ENCODE measurements at regions not wholly inside any gene's neighbourhood (a gene's known extent, or its start where the extent isn't known, plus 50 kb on each side); places are given as distances from the start of the nearest gene placed in this dataset.
A peak's percentile ranks its signal among the peaks of the same experiment; 100 is the strongest.

DNA sequence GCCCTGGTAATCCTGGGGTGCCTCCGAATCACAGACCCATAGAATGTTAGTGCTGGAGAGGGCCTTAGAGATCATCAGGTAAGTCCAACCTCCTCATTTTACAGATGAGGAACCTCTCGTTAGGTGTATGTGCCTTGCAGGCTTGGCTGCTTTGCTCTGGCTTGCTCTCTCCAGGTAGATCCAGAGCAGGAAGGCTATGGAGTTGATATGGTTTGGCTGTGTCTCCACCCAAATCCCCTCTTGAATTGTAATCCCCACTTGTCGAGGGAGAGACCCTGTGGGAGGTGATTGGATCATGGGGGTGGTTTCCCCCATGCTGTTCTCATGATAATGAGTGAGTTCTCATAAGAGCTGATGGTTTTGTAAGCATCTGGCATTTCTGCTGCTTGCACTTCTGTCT, 186.0 kb upstream of the PLXNA2 start:
- H3K4me3 ChIP-seq (ENCODE audit: low read depth, low read length) = no peak overlapping the region
- no peak for DNase-seq (ENCODE audit: low read depth)
- TF ChIP-seq, protein P1, sequence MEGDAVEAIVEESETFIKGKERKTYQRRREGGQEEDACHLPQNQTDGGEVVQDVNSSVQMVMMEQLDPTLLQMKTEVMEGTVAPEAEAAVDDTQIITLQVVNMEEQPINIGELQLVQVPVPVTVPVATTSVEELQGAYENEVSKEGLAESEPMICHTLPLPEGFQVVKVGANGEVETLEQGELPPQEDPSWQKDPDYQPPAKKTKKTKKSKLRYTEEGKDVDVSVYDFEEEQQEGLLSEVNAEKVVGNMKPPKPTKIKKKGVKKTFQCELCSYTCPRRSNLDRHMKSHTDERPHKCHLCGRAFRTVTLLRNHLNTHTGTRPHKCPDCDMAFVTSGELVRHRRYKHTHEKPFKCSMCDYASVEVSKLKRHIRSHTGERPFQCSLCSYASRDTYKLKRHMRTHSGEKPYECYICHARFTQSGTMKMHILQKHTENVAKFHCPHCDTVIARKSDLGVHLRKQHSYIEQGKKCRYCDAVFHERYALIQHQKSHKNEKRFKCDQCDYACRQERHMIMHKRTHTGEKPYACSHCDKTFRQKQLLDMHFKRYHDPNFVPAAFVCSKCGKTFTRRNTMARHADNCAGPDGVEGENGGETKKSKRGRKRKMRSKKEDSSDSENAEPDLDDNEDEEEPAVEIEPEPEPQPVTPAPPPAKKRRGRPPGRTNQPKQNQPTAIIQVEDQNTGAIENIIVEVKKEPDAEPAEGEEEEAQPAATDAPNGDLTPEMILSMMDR (conservative IDR thresholded peaks at IDR 0.05; ENCODE audit: low read depth, low read length) = no peak

DNA sequence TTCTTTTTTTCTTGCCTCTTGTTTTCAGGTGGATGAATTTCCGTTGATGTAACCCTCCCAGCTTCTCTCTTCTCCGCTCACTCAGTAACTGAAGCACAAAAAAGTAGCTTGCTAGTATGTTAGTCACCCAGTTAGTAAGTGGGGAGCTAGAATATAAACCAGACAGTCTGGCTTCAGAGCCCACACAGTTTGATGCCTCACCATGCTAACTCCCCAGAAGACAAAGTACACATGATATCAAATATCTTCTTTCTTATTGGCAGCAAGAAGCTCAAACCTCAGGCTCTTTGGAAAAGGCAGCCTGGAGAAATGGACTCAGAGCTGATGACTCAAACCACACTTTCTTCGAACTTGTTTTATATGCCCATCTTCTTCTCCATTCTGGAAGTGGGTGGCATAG, 187.5 kb upstream of the PLXNA2 start:
- TF ChIP-seq, protein P1 (conservative IDR thresholded peaks at IDR 0.05; ENCODE audit: low read depth, low read length) = no peak
- peak; percentile 40 for DNase-seq (ENCODE audit: low read depth)

DNA sequence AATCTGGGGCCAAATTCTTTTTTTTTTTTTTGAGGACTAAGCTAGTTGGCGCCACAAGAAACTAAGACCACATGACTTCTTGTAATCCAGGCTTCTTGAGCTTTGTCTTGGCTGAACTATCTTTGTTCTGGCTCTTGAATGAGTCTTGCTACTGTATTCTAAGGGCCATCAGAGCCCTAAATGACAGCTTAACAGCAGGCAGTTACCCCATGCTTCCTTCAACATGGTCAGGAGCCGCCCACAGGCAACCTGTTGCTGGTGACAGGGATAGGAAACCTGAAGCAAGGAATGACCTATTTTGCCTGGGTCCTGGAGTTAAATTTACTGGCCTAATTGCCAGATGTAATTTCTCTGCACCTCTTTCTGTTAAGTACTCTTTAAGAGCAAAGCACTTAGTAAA, 188.2 kb upstream of the PLXNA2 start:
- TF ChIP-seq, protein P1 (conservative IDR thresholded peaks at IDR 0.05; ENCODE audit: low read depth, low read length) = no peak
- H3K4me3 ChIP-seq (ENCODE audit: low read depth, low read length) = no peak overlapping the region
- no peak for DNase-seq (ENCODE audit: low read depth)

More for the DNA sequence above, 187.5 kb upstream of the PLXNA2 start:
- no peak overlapping the region for H3K4me3 ChIP-seq (ENCODE audit: low read depth, low read length)

DNA sequence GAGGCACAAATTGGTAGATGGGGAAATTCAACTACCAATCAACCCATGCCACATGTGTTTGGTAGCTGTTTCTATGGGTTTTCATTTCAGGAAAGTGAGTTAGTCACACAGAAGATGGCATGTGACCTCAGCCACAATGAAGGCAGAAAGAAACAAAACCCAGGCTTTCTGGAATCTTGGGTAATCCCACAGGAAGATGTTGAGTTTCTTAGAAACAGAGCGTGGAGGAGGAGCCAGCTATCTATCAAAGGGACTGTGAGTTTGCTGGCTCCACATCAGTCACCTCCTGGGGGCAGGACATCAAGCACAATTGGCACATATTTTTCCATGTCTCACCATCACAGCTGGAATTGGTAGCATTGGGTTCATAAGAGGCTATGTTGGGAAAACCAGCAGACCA, 188.9 kb upstream of the PLXNA2 start:
- TF ChIP-seq, protein P1 (conservative IDR thresholded peaks at IDR 0.05; ENCODE audit: low read depth, low read length) = no peak
- peak; percentile 38 for DNase-seq (ENCODE audit: low read depth)
- no peak overlapping the region for H3K4me3 ChIP-seq (ENCODE audit: low read depth, low read length)

DNA sequence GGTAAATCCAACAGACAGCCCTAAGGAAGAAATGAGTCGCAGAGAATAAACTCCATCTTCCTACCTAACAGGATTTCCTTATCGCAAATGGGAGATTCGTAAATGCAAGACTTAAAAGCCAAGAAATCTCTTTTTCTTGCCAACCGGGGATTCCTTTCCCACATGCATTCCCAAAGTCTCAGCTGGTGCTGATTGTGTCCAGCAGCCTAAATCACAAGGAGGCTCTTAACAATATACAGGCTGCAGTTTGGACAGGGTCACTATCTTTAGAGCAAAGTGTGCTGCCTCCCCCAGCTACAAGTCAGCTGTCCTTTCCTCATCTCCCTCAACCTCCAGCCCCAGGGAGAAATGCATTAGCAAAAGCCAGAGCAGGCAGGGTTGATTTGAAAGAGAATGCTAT, 189.8 kb upstream of the PLXNA2 start:
- TF ChIP-seq, protein P1 (conservative IDR thresholded peaks at IDR 0.05; ENCODE audit: low read depth, low read length) = no peak
- no peak for DNase-seq (ENCODE audit: low read depth)

DNA sequence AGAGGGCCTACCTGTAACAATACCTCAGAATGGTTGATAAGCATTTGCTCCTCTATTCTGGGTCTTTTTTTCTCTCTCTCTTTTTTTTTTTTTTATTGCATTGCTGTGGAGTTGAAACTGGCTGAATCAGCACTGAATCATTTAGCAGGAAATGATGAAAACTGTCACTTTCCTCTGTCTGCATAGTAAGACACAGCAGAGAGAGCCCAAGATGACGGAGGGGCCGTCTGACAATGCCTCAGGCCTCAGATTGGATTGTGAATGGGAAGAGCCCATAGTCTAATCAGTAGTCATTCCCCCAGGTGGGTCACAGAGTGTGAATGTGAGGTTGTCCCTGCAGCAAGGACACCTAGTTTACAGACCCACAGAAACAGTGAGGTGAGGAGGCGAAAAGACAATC, 193.2 kb upstream of the PLXNA2 start:
- TF ChIP-seq, protein P1 (conservative IDR thresholded peaks at IDR 0.05; ENCODE audit: low read depth, low read length) = no peak
- DNase-seq (ENCODE audit: low read depth) = peak; percentile 10
- no peak overlapping the region for H3K4me3 ChIP-seq (ENCODE audit: low read depth, low read length)

More for the DNA sequence above, 189.8 kb upstream of the PLXNA2 start:
- H3K4me3 ChIP-seq (ENCODE audit: low read depth, low read length) = no peak overlapping the region

DNA sequence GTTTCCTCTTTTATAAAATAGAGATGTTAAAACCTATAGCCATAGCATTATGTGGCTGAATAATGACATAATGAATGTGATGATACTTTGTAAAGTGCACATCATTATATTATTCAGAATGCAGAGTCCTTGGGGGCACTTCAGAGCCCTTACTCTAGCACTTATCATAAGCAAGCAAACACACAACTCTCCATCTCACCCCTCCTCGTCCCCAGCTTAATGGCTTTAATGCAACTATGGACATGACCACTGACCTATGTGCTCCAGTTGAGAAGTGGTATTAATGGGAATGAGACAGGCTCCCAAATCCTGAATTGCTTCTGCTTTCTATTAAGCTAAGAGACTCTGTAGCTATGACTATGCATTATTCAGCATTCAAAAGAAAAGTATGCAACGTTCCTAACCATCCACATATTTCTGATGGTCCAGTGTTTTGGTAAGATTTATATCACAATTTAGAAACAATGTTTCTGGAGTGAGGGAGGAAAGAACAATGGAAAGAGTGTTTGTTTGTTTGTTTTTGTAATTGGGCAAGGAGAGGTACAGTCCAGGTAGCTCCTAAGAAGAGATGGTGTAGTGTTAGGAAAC, 194.0 kb upstream of the PLXNA2 start:
- TF ChIP-seq, protein P1 (conservative IDR thresholded peaks at IDR 0.05; ENCODE audit: low read depth, low read length) = no peak
- no peak for DNase-seq (ENCODE audit: low read depth)
- no peak overlapping the region for H3K4me3 ChIP-seq (ENCODE audit: low read depth, low read length)
